ENCODE measurements at regions not wholly inside any gene's neighbourhood (a gene's known extent, or its start where the extent isn't known, plus 50 kb on each side); places are given as distances from the start of the nearest gene placed in this dataset.

- TF ChIP-seq, protein P1, sequence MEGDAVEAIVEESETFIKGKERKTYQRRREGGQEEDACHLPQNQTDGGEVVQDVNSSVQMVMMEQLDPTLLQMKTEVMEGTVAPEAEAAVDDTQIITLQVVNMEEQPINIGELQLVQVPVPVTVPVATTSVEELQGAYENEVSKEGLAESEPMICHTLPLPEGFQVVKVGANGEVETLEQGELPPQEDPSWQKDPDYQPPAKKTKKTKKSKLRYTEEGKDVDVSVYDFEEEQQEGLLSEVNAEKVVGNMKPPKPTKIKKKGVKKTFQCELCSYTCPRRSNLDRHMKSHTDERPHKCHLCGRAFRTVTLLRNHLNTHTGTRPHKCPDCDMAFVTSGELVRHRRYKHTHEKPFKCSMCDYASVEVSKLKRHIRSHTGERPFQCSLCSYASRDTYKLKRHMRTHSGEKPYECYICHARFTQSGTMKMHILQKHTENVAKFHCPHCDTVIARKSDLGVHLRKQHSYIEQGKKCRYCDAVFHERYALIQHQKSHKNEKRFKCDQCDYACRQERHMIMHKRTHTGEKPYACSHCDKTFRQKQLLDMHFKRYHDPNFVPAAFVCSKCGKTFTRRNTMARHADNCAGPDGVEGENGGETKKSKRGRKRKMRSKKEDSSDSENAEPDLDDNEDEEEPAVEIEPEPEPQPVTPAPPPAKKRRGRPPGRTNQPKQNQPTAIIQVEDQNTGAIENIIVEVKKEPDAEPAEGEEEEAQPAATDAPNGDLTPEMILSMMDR (IDR thresholded peaks at IDR 0.05): no peak
- no peak for TF ChIP-seq POLR2A (IDR thresholded peaks at IDR 0.05)
These were observed 446.9 kb downstream of the ATP23 start for GRCh38 chr12:58388261-58388660.
